ENCODE measurements at regions not wholly inside any gene's neighbourhood (a gene's known extent, or its start where the extent isn't known, plus 50 kb on each side); places are given as distances from the start of the nearest gene placed in this dataset.

GRCh38 chr4:128551280-128551679, 258.2 kb upstream of the JADE1 start:
- TF ChIP-seq, protein P1, sequence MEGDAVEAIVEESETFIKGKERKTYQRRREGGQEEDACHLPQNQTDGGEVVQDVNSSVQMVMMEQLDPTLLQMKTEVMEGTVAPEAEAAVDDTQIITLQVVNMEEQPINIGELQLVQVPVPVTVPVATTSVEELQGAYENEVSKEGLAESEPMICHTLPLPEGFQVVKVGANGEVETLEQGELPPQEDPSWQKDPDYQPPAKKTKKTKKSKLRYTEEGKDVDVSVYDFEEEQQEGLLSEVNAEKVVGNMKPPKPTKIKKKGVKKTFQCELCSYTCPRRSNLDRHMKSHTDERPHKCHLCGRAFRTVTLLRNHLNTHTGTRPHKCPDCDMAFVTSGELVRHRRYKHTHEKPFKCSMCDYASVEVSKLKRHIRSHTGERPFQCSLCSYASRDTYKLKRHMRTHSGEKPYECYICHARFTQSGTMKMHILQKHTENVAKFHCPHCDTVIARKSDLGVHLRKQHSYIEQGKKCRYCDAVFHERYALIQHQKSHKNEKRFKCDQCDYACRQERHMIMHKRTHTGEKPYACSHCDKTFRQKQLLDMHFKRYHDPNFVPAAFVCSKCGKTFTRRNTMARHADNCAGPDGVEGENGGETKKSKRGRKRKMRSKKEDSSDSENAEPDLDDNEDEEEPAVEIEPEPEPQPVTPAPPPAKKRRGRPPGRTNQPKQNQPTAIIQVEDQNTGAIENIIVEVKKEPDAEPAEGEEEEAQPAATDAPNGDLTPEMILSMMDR (IDR thresholded peaks at IDR 0.05; ENCODE audit: low read depth, low read length), result no peak
- no peak for DNase-seq (ENCODE audit: extremely low read depth, low read depth)

- DNase-seq (ENCODE audit: extremely low read depth, low read depth), result no peak
These were observed 259.4 kb upstream of the JADE1 start for GRCh38 chr4:128550060-128550459.

DNA sequence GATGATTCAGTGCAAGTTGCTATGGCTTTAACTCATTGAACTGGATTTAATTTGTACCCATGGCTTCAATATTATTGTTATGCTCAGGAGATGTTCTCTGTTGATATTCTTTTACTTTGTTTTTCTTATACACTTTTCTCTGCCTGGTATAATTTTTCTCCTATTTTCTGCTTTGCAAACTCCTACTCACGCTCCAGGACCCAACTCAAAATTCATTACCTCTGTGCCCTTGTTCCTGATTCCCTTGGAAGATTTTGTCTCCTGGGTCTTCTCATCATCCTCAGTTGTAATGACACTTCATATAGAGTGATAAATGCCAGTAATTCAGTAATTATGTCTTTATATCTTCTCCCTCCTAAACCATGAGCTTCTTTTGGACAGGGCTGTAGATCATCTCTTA, 259.9 kb upstream of the JADE1 start:
- no peak for DNase-seq (ENCODE audit: extremely low read depth, low read depth)
- TF ChIP-seq, protein P1 (IDR thresholded peaks at IDR 0.05; ENCODE audit: low read depth, low read length), result no peak

More at GRCh38 chr4:128550060-128550459, 259.4 kb upstream of the JADE1 start:
- TF ChIP-seq, protein P1 (IDR thresholded peaks at IDR 0.05; ENCODE audit: low read depth, low read length), result no peak

- DNase-seq (ENCODE audit: extremely low read depth, low read depth), result no peak
- TF ChIP-seq, protein P1 (IDR thresholded peaks at IDR 0.05; ENCODE audit: low read depth, low read length), result no peak
These were observed 260.8 kb upstream of the PGRMC2 start for GRCh38 chr4:128548381-128548780.

- no peak for DNase-seq (ENCODE audit: extremely low read depth, low read depth)
These were observed 256.7 kb upstream of the PGRMC2 start for GRCh38 chr4:128544272-128544671.

DNA sequence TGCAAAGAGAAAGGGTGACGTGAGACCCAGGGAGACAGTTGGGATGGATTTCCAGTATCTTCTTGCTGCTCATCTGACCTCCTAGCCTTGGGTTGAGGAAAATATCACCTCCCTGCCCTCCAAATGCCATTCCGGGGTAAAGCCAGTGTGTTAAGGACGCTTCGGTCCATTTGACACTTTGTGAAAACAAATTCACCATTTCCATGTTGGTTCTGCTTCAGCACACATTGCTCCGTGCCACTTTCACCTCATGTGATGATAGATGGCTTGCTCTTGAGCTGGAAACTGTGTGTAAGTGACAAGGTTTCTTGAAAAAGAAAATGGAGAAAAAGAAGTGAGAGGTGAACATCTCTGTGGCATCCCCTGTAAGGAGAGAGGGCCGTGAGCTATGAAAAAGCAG, 256.1 kb upstream of the PGRMC2 start:
- TF ChIP-seq, protein P1 (IDR thresholded peaks at IDR 0.05; ENCODE audit: low read depth, low read length), result no peak
- DNase-seq (ENCODE audit: extremely low read depth, low read depth), result no peak

More at GRCh38 chr4:128544272-128544671, 256.7 kb upstream of the PGRMC2 start:
- TF ChIP-seq, protein P1 (IDR thresholded peaks at IDR 0.05; ENCODE audit: low read depth, low read length), result no peak

DNA sequence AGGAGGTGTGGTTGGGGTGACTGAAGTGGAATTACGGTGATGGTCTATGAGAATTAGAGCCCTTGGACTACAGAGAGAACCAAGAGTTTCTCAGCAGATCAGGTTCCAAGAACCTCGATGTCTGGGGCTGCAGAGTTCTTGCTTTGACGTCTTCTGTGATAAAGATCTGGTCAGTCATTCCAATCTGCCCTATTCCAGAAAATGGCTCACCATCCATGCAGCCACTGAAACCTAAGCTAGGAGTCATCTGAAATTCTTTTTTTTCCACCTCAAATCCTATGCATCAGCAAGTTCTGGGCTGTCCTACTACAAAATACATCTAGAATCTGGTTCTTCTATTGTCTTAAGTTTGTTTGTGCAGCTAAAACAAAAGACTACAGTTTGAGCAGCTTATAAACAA, 254.4 kb upstream of the PGRMC2 start:
- no peak for DNase-seq (ENCODE audit: extremely low read depth, low read depth)
- TF ChIP-seq, protein P1 (IDR thresholded peaks at IDR 0.05; ENCODE audit: low read depth, low read length), result no peak

All from AG09319 (cell line).